H9 (cell line): ENCODE measurements at regions not wholly inside any gene's neighbourhood (a gene's known extent, or its start where the extent isn't known, plus 50 kb on each side); places are given as distances from the start of the nearest gene placed in this dataset.

ENCODE experiments used
- DNase-seq: peaks from one replicate; pipeline ENCODE4 v3.0.0-alpha.2; 2017
- H2AFZ ChIP-seq: one replicate; pipeline ENCODE4 v1.6.1; 2013; ENCODE audit warnings: mild to moderate bottlenecking, low read length, control low read depth, moderate library complexity
- H2AK5ac ChIP-seq: 2 replicates; pipeline ENCODE4 v1.6.1; 2013; ENCODE audit warnings: low read length, control low read depth, mixed read lengths; ENCODE audit not compliant: insufficient read length
- H2BK120ac ChIP-seq: one replicate; pipeline ENCODE4 v1.6.1; 2013; ENCODE audit warnings: low read depth, mild to moderate bottlenecking, low read length, control low read depth, inconsistent platforms; ENCODE audit not compliant: poor library complexity, severe bottlenecking
- H2BK12ac ChIP-seq: 2 replicates; pipeline ENCODE4 v1.6.1; 2013; ENCODE audit warnings: low read length, control low read depth, mixed read lengths, low read depth; ENCODE audit not compliant: insufficient read length
- H2BK15ac ChIP-seq: 2 replicates; pipeline ENCODE4 v1.6.1; 2013; ENCODE audit warnings: low read depth, low read length, control low read depth
- H2BK20ac ChIP-seq: one replicate; pipeline ENCODE4 v1.6.1; 2013; ENCODE audit warnings: low read depth, mild to moderate bottlenecking, low read length, control low read depth, inconsistent platforms; ENCODE audit not compliant: poor library complexity, severe bottlenecking
- H2BK5ac ChIP-seq: 2 replicates; pipeline ENCODE4 v1.6.1; 2013; ENCODE audit warnings: low read length, control low read depth, mixed read lengths; ENCODE audit not compliant: insufficient read length
- H3K14ac ChIP-seq: 2 replicates; pipeline ENCODE4 v1.6.1; 2013; ENCODE audit warnings: low read length, control low read depth; ENCODE audit not compliant: insufficient read depth
- H3K18ac ChIP-seq: 2 replicates; pipeline ENCODE4 v1.6.1; 2013; ENCODE audit warnings: low read depth, mild to moderate bottlenecking, mixed read lengths, low read length, control low read depth; ENCODE audit not compliant: insufficient read length
- H3K23ac ChIP-seq: 2 replicates; pipeline ENCODE4 v1.6.1; 2013; ENCODE audit warnings: low read length, control low read depth, mixed read lengths, low read depth; ENCODE audit not compliant: insufficient read length
- H3K23me2 ChIP-seq: 2 replicates; pipeline ENCODE4 v1.6.1; 2013; ENCODE audit warnings: low read depth, mild to moderate bottlenecking, mixed read lengths, low read length, control low read depth; ENCODE audit not compliant: insufficient read length, poor library complexity, severe bottlenecking
- H3K27ac ChIP-seq: 2 replicates; pipeline ENCODE4 v1.5.1; 2013; ENCODE audit warnings: low read length, control low read depth, mixed read lengths, low read depth; ENCODE audit not compliant: insufficient read length
- H3K27me3 ChIP-seq: 2 replicates; pipeline ENCODE4 v1.6.1; 2013; ENCODE audit warnings: low read length, control low read depth, inconsistent platforms; ENCODE audit not compliant: insufficient read depth
- H3K4ac ChIP-seq: 2 replicates; pipeline ENCODE4 v1.6.1; 2013; ENCODE audit warnings: low read depth, mild to moderate bottlenecking, control low read depth, inconsistent platforms, low read length, moderate library complexity
- H3K4me1 ChIP-seq: 2 replicates; pipeline ENCODE4 v1.6.1; 2013; ENCODE audit warnings: low read length, control low read depth, inconsistent platforms; ENCODE audit not compliant: insufficient read depth
- H3K4me2 ChIP-seq: 2 replicates; pipeline ENCODE4 v1.6.1; 2013; ENCODE audit warnings: low read length, control low read depth, mixed read lengths; ENCODE audit not compliant: insufficient read length, insufficient read depth
- H3K56ac ChIP-seq: 2 replicates; pipeline ENCODE4 v1.6.1; 2013; ENCODE audit warnings: low read depth, mild to moderate bottlenecking, mixed read lengths, low read length, control low read depth; ENCODE audit not compliant: insufficient read length
- H3K79me1 ChIP-seq: 2 replicates; pipeline ENCODE4 v1.6.1; 2013; ENCODE audit warnings: low read depth, mild to moderate bottlenecking, moderate library complexity, low read length, control low read depth, inconsistent platforms; ENCODE audit not compliant: insufficient read depth, poor library complexity, severe bottlenecking
- H3K79me2 ChIP-seq: 2 replicates; pipeline ENCODE4 v1.6.1; 2013; ENCODE audit warnings: low read length, control low read depth, inconsistent platforms; ENCODE audit not compliant: insufficient read depth
- H3K9ac ChIP-seq: 2 replicates; pipeline ENCODE4 v1.6.1; 2013; ENCODE audit warnings: low read length, control low read depth, mixed read lengths; ENCODE audit not compliant: insufficient read length; ENCODE audit errors: extremely low read depth
- H3K9me3 ChIP-seq: one replicate; pipeline ENCODE4 v1.6.1; 2013; ENCODE audit warnings: low read depth, low read length, inconsistent platforms; ENCODE audit not compliant: control insufficient read depth
- H3T11ph ChIP-seq: one replicate; pipeline ENCODE4 v1.6.1; 2013; ENCODE audit warnings: mild to moderate bottlenecking, low read length, control low read depth, inconsistent platforms
- H4K20me1 ChIP-seq: one replicate; pipeline ENCODE4 v1.6.1; 2013; ENCODE audit not compliant: control insufficient read depth, insufficient read length, insufficient read depth
- H4K5ac ChIP-seq: 2 replicates; pipeline ENCODE4 v1.6.1; 2013; ENCODE audit warnings: low read depth, mild to moderate bottlenecking, mixed read lengths, low read length, control low read depth; ENCODE audit not compliant: insufficient read length
- H4K8ac ChIP-seq: replicated peaks from 2 replicates; pipeline ENCODE4 v1.6.1; 2013; ENCODE audit warnings: low read length, control low read depth, mixed read lengths, low read depth; ENCODE audit not compliant: insufficient read length
- H4K91ac ChIP-seq: 2 replicates; pipeline ENCODE4 v1.6.1; 2013; ENCODE audit warnings: low read depth, mild to moderate bottlenecking, moderate library complexity, mixed read lengths, low read length, control low read depth; ENCODE audit not compliant: insufficient read length
- H3K27ac Mint-ChIP-seq, 3 experiments: 2 replicates in 2 of 3; 3 replicates in 1 of 3; pipeline ENCODE4 v1.8.0; 2020 to 2021; ENCODE audit warnings: mixed read lengths in 3 of 3, mild to moderate bottlenecking in 1 of 3, moderate library complexity in 1 of 3
- H3K27me3 Mint-ChIP-seq: 2 replicates; pipeline ENCODE4 v1.8.0; 2021; ENCODE audit warnings: low read depth, mild to moderate bottlenecking, moderate library complexity, mixed read lengths
- H3K36me3 Mint-ChIP-seq, 3 experiments: 2 replicates in 2 of 3; 3 replicates in 1 of 3; pipeline ENCODE4 v1.8.0; 2020 to 2021; ENCODE audit warnings: low read depth in 3 of 3, mixed read lengths in 3 of 3; ENCODE audit not compliant: insufficient read depth in 1 of 3
- H3K4me1 Mint-ChIP-seq, 2 experiments: 2 replicates each; pipeline ENCODE4 v1.8.0; 2020; ENCODE audit warnings: mixed read lengths in 2 of 2
- H3K4me3 Mint-ChIP-seq, 2 experiments: 2 replicates in 1 of 2; 3 replicates in 1 of 2; pipeline ENCODE4 v1.8.0; 2020 to 2021; ENCODE audit warnings: mild to moderate bottlenecking in 2 of 2, mixed read lengths in 2 of 2, moderate library complexity in 1 of 2
- H3K9me3 Mint-ChIP-seq, 2 experiments: 2 replicates in 1 of 2; 3 replicates in 1 of 2; pipeline ENCODE4 v1.8.0; 2020; ENCODE audit warnings: mild to moderate bottlenecking in 2 of 2, mixed read lengths in 2 of 2, moderate library complexity in 1 of 2
- CTCF ChIP-seq: fragments of 200-600 bp; sonication (generic); conservative IDR thresholded peaks from 3 replicates; pipeline ENCODE4 v1.8.0; 2021; ENCODE audit warnings: antibody characterized with exemption, mild to moderate bottlenecking
- WGBS: extraction: QIAGEN DNeasy Blood & Tissue Kit; methylation state at CpG from one replicate; pipeline ENCODE4 v1.1.7; 2013; ENCODE audit warnings: missing lambda C conversion rate, low lambda C conversion rate, mixed read lengths; ENCODE audit not compliant: insufficient read length; ENCODE audit errors: extremely low coverage; 5-methylcytosine and 5-hydroxymethylcytosine counted together

GRCh38 chr2:65549631-65550030 lies 117.2 kb upstream of the SPRED2 start:
- Histone ChIP-seq H3K18ac (no peak overlapping the region), H3K4me1 (no peaks in the 10 kb centered on the region), H2BK15ac (no peak overlapping the region), H2BK120ac (no peak overlapping the region), H3K4ac (no peak overlapping the region), H2AK5ac (no peak overlapping the region), H3T11ph (no peak overlapping the region), H3K79me1 (no peaks in the 10 kb centered on the region), H4K5ac (no peak overlapping the region), H4K91ac (no peak overlapping the region), H3K9ac (no peak overlapping the region), H4K20me1 (no peaks in the 10 kb centered on the region), H3K4me2 (no peak overlapping the region), H3K27me3 (no peaks in the 10 kb centered on the region), H3K14ac (no peak overlapping the region), H3K56ac (no peak overlapping the region), H3K23me2 (no peaks in the 10 kb centered on the region), H3K9me3 (no peaks in the 10 kb centered on the region), H2BK5ac (no peak overlapping the region), H3K79me2 (no peaks in the 10 kb centered on the region), H2BK12ac (no peak overlapping the region), H2AFZ (no peak overlapping the region), H2BK20ac (no peak overlapping the region), H3K27ac (no peak overlapping the region), H3K23ac (no peak overlapping the region), H4K8ac (no peak overlapping the region)
- Mint-ChIP-seq H3K27ac (no peak overlapping the region), H3K36me3 (no peaks in the 10 kb centered on the region; a peak in 1 of 7 replicates), H3K4me3 (no peak overlapping the region), H3K9me3 (no peaks in the 10 kb centered on the region), H3K27me3 (peaks cover 72% of the 10 kb centered on the region), H3K4me1 (peaks cover 3 to 6% of the 10 kb centered on the region in 2 experiments; a peak in 3 of 4 replicates)
- DNase-seq, result no peak
- no peak for TF ChIP-seq CTCF
- WGBS, result no CpG with 5 or more reads among the region's 4 CpGs
